Brain microvascular endothelial cell (primary cell): ENCODE measurements at regions not wholly inside any gene's neighbourhood (a gene's known extent, or its start where the extent isn't known, plus 50 kb on each side); places are given as distances from the start of the nearest gene placed in this dataset.

ENCODE experiments used
- DNase-seq: peaks from one replicate; pipeline ENCODE4 v3.0.0-alpha.2; 2020
- H3K27ac ChIP-seq: fragments of 250-450 bp; sonication (Bioruptor Pico); 2 replicates; pipeline ENCODE4 v1.5.1; 2020; ENCODE audit warnings: mild to moderate bottlenecking, moderate library complexity
- H3K27me3 ChIP-seq: fragments of 250-450 bp; sonication (Bioruptor Pico); replicated peaks from 2 replicates; pipeline ENCODE4 v1.5.1; 2020; ENCODE audit warnings: mild to moderate bottlenecking
- H3K36me3 ChIP-seq: fragments of 250-450 bp; sonication (Bioruptor Pico); replicated peaks from 2 replicates; pipeline ENCODE4 v1.5.1; 2020; ENCODE audit warnings: mild to moderate bottlenecking
- H3K4me3 ChIP-seq: 2 replicates; pipeline ENCODE4 v1.5.1; 2011; ENCODE audit warnings: low read depth, mild to moderate bottlenecking, control low read depth, low read length, moderate library complexity
- CTCF ChIP-seq: IDR thresholded peaks from 2 replicates; pipeline ENCODE4 v1.5.1; 2011; ENCODE audit warnings: low read depth, mild to moderate bottlenecking, moderate library complexity, low read length, control low read depth, inconsistent platforms; ENCODE audit errors: missing control alignments
- in situ Hi-C: cut with HindIII; loops from 2 replicates; pipeline ENCODE4 v1.10.0; 2017; ENCODE audit warnings: low sequenced_read_pairs, low pct_ligation_motif_present

- DNase-seq: no peak
- H3K27ac ChIP-seq: no peak overlapping the region
- H3K36me3 ChIP-seq: no peaks in the 10 kb centered on the region
- H3K4me3 ChIP-seq: no peak overlapping the region
- TF ChIP-seq CTCF: no peak
- in situ Hi-C loops: no loop called here
- H3K27me3 ChIP-seq: no peaks in the 10 kb centered on the region
Observed at GRCh38 chr2:193581807-193582206, 1387.1 kb upstream of the TMEFF2 start.

- Histone ChIP-seq H3K4me3 (no peak overlapping the region), H3K27ac (no peak overlapping the region), H3K27me3 (no peaks in the 10 kb centered on the region), H3K36me3 (no peaks in the 10 kb centered on the region)
- TF ChIP-seq CTCF: no peak
- no peak for DNase-seq
- in situ Hi-C loops: no loop called here
Observed at GRCh38 chr2:193580176-193580950, 1385.6 kb upstream of the TMEFF2 start.

GRCh38 chr2:193566886-193567285 lies 1372.2 kb upstream of the TMEFF2 start:
- Histone ChIP-seq H3K27me3 (no peaks in the 10 kb centered on the region), H3K4me3 (no peak overlapping the region), H3K36me3 (no peaks in the 10 kb centered on the region), H3K27ac (no peak overlapping the region)
- DNase-seq: no peak
- TF ChIP-seq CTCF: no peak
- in situ Hi-C loops: no loop called here

GRCh38 chr2:193566276-193566675 lies 1371.5 kb upstream of the TMEFF2 start:
- in situ Hi-C loops: no loop called here
- TF ChIP-seq CTCF: no peak
- DNase-seq: no peak
- no peak overlapping the region for H3K27ac ChIP-seq
- no peak overlapping the region for H3K4me3 ChIP-seq
- H3K36me3 ChIP-seq: no peaks in the 10 kb centered on the region
- H3K27me3 ChIP-seq: no peaks in the 10 kb centered on the region

GRCh38 chr2:193562031-193562430 lies 1367.3 kb upstream of the TMEFF2 start:
- no peak for DNase-seq
- Histone ChIP-seq H3K36me3 (no peaks in the 10 kb centered on the region), H3K27ac (no peak overlapping the region), H3K4me3 (no peak overlapping the region), H3K27me3 (no peaks in the 10 kb centered on the region)
- in situ Hi-C loops: no loop called here
- TF ChIP-seq CTCF: no peak

- H3K36me3 ChIP-seq: no peaks in the 10 kb centered on the region
- H3K27me3 ChIP-seq: no peaks in the 10 kb centered on the region
- no peak overlapping the region for H3K4me3 ChIP-seq
- no peak for TF ChIP-seq CTCF
- in situ Hi-C loops: no loop called here
- DNase-seq: no peak
- H3K27ac ChIP-seq: no peak overlapping the region
Observed at GRCh38 chr2:193561054-193561453, 1366.3 kb upstream of the TMEFF2 start.
